DMS 273 treated with DMSO at 0.1 percent for 48 hours (cell line): ENCODE measurements at regions not wholly inside any gene's neighbourhood (a gene's known extent, or its start where the extent isn't known, plus 50 kb on each side); places are given as distances from the start of the nearest gene placed in this dataset.

Source experiments
- DNase-seq: peaks from one replicate; lab custom pipeline; 2025; lab: John Stamatoyannopoulos, UW

DNA sequence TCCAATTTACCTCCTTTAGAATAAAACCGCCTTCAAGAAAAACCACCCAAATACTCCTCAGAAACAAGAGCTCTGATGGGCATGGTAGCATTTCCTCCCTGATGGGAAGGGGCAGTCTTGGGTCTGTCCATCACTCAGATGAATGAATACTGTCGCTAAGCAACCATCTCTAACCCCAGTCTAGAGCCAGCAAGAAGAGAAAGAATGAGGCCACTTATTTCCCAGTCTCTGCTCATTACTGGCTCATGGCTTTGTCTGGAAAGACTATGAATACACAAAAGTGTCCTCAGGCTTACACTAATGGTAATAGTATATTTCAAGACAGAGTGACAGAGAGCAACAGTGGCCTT lies 51.0 kb upstream of the F3 start:
- DNase-seq: no peak

DNA sequence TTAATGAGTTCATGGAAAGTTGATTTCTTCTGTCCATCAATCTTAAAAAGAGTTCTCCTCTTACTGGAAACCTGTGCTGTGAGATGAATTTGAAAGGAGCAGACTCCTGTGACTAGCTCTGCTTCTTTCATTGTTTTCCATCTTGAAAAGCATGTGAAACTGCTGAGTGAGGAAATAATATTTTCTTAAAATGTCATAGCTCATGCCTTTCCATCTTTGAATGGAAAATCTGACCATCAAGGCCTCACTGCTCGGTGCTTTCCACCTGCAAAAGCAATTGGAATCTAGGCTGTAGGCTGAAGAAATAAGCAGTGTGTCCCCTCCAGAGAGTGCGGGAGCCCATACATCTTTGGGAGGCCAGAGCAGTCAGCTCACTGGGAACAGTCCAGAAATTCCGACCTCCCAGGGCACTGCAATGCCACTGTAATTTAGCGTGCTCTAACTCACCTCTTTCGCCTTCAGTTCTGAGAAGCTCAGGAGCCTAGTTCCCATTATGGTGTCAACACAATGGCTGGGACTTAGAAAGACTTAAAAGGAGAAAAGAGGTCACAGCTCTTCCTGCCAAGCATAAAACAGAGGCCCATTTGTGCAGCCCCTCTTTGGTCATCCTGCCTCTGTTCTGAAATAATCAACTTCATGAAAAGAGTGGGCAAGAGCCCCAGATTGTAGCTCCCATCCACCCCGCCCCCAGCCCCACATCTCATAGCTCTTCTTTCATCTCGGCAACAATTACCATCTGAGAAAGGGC lies 50.4 kb upstream of the F3 start:
- DNase-seq: no peak
